ENCODE measurements at regions not wholly inside any gene's neighbourhood (a gene's known extent, or its start where the extent isn't known, plus 50 kb on each side); places are given as distances from the start of the nearest gene placed in this dataset.

DNA sequence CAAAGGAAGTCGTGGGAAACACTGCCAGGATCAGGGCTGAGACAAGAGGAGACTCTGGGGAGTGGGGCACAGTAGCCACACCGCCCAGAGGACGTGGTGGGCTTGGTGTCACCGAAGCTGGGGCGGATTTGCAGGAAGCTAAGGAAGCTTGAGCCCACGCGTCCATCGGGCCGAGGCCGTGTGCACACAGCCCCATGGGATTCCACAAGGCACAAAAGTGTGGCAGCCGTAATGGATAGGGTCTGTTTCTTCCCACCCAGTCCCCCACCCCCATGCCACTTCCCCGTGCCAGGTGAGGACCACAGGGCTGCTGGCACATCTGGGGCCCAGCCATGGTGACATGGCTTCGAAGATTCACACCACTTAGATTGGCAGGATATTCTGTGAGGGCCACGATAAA is 153.2 kb upstream of the SPACA7 start:
- no peak for DNase-seq (ENCODE audit: low spot score)

DNA sequence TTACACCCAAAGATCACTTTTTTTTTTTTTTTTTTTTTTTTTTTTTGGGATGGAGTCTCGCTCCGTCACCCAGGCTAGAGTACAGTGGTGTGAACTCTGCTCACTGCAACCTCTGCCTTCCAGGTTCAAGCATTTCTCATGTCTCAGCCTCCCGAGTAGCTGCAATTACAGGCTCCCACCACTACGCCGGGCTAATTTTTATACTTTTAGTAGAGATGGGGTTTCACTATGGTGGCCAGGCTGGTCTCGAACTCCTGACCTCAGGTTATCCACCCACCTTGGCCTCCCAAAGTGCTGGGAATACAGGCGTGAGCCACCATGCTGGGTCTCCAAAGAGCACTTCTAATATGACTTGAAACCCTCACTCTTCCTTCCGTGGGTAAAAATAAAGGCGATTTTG is 152.2 kb upstream of the SPACA7 start:
- peak; percentile 17 for DNase-seq (ENCODE audit: low spot score)

DNA sequence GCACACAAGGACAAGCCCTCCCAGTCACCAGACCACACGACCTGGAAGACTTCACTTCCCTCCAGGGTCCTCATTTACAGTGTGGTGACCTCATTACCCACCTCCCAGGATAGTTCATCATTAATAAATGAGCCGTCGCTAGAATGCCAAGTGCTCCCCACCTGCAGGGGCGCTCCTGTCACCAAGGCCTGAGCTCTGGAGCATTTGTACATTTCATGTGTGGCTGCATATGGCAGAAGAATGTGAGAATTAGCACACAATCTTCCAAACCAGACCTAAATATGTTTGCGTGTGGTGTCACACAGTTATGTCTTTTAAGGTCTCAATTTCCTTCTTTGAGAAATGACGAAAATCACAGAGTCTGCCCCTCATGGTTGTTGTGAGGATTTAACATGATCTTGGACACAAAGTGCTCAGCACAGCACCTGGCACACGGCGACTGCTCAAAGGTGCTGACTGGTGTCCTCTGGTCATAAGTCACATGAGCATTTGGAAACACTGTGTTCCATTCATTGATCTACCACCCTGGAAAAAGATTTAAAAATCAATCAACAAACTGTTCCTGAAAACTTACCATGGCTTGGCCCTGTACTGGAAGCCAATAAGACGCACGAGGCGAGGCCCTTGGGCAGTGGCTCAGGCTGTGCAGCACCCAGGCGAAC is 150.6 kb upstream of the SPACA7 start:
- DNase-seq (ENCODE audit: low spot score): peak; percentile 12

DNA sequence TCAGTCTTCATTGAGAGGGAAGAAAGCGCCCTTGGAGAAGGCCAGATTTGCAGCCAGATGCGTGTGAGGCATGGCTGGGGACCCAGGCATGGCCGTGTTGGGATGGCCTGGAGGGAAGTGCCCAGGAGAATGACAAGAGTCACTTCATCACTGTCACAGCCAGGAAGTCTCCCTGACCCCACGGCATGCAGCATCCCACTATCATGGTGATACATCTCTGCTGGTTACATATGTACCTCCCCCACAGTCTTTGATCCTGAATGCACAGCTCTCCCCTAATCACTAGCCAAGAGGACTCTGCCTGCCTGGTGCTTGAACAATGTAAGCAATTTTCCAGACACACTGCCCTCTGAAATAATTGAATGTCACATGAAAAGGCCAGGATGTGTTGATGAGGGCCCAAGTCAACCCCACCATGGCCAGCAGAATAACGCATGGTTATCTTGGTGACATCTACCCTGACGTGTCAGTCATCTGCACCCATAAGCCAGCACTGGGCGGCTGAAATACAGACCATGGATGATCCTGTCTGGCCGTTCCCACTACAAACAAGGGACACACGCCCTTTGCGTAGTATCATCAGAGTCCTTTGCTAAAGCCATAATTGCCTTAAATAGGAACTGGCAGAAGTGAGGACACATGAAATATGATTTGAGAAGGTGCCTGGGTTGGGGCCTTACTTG is 149.7 kb upstream of the SPACA7 start:
- DNase-seq (ENCODE audit: low spot score): no peak

DNA sequence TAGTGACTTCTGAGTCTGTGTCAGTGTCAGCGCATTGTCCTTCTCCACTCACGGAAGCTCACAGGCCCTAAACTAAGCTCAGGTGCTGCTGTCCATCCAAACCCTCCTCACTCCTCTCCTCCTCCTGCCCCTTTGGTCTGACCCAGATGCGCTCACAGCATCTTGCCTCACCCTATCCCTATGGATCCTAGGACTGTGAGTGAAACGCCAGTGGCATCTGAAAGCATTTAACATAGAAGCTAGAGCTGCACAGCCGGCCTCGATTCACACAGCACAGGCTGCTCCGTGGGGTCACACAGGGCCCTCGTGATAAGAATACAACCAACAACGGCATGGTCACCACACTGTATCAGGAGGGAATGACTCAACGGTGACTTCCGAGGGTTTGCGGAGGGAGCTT is 149.1 kb upstream of the SPACA7 start:
- no peak for DNase-seq (ENCODE audit: low spot score)

DNA sequence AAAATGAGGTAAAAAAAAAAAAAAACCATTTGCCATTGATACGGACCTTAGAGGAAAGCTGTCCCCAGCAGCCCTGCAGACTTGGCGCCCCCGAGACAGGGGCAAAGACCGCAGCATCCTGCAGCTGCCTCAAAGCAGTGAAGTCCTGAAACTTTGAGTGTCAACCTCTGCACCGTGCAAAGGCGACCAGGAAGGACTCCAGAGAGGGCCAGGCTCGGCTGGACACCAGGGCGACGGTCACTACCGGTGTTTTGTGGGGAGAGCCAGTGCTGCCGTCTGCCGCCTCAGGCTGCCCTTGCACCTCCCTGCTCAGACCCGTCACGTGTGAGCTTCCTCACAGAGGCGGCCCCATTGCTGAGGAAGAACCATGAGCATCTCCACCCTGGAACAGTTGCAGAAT is 146.7 kb upstream of the SPACA7 start:
- no peak for DNase-seq (ENCODE audit: low spot score)

DNA sequence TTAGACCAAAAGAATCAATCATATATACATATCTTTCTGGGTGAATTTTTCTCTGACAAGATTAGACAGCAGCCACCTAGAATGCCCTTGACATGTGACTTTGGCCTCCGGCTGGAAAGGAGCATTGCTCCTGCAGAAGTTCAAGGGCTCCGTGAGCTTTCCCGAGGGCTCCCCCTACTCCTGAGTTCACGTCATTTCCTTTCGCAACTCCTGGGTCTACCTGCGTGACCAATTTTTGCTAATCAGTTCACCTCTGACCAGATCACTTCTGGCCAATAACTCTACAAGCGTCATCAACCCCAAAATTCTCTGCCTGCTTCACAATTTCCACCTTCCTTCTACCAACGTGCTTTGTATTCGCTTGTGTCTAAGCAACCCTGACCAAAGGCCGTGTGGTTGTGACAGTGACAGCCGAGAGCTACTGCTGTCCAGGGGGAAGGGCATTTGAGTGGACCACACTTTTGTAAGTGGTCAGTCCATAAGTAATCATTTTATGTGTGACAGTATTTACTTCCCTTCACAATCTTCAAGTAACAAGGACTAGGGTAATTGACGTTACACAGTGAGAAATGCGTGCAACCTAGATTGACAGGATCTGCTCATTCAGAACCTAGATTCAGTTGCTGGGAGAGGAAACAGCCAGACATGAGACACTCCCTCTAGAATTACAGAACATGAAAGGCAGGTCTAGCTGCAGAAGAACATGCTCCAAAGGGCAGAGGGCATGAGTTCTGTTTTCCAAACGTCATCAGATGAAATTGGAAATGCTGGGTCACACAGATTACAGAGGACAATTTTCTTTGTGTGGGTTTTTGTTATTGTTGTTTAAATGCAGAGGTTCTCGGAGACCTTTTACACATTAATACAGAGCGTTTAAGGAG is 145.9 kb upstream of the SPACA7 start:
- DNase-seq (ENCODE audit: low spot score): no peak

DNA sequence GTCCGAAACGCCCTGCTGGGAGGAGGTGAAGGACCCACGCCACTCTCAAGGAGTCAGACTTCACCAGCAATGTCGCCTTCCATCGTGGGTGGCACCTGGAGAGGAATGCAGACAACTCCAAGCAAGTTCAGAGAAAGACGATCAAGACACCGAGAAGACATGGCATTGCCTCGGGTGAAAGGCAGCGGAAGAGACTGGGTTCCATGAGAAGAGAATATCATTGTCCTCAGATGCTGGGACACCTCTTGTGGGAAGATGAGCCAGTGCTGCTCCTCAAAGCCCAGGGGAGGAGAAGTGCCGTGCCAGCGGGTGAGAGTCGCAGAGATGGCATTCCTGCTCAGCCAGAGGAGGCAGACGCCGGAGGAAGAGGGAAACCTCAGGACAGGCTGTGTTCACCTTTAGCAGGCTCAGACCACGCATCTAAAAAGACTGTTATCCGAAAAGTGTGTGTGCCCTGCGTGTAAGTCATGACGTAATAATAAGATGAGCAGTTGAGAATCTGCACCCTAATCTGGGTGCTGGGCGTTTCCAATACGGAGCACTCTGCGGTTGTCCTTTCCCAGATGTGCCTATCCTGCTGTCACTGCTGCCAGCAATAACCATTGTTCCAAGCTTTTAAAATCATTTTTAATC is 144.6 kb upstream of the SPACA7 start:
- no peak for DNase-seq (ENCODE audit: low spot score)

DNA sequence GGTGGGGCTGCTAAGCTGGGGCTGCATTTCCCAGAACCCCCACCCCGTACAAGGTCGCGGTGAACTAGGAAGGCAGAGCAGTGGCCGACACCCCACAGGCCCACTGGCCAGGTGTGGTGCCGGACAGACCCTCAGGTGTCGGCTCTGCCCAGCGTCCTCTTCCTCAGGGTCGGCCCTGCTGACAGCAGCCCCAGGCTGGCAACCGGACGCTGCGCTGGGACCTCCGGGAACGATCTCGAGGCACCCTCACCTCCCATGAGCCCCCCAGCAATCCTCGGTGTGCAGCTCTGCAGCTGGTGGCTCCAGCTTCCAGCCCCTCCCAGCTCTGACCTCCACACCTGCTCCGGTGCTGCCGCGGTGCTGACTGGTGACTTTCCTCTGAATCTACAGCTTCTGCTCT is 142.9 kb upstream of the SPACA7 start:
- DNase-seq (ENCODE audit: low spot score): no peak

DNA sequence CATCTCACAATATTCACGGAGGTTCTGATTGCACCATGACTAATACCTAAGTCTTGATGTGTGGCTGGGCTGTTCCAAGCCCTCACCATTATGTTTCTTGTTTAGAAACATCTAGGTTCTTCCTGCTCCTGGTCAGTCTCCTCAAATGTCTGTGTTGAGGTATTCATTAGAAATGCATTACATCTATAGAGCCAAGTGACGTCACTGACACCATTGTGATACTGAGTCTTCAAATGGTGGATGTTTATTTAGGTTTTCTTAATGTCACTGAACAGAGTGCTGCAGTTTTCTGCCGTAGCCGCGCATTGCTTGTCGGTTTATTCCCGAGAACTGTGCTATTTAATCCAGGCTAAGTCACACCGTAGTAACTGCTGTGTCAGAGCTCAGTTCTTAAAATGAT is 142.4 kb upstream of the SPACA7 start:
- no peak for DNase-seq (ENCODE audit: low spot score)

DNA sequence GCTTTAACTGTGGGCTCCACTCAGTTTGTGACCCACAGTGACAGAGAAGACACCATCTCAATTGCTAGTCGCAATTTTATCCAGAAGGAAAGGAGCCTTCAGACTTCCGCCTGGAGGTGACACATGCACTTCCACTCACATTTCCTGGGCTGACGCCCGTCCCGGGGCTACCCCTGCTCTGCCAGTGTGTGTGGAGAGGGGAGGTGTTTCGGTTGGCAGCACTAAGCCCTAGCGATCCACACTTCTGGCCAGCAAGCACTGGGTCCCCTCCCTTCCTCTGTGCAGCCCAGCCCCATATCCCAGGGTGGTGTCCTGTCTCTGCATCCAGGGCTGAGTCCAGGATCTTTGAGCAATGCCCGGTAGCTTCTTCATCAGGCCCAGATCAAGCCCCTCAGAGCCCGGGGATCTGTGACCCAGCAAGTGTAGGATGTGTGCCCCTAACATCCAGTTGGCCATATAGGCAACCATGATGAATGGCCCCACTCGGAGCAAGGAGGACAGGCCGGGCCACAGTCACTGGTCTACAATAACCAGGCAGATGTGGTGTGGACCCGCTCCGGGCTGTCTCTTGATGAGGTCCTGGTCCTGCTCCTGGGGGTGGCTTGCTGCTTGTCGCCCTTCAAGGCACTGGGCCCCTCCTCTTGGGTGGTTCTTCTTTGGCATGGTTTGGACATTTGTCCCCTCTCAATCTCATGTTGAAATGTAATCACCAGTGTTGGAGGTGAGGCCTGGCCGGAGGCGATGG is 141.9 kb upstream of the SPACA7 start:
- no peak for DNase-seq (ENCODE audit: low spot score)

DNA sequence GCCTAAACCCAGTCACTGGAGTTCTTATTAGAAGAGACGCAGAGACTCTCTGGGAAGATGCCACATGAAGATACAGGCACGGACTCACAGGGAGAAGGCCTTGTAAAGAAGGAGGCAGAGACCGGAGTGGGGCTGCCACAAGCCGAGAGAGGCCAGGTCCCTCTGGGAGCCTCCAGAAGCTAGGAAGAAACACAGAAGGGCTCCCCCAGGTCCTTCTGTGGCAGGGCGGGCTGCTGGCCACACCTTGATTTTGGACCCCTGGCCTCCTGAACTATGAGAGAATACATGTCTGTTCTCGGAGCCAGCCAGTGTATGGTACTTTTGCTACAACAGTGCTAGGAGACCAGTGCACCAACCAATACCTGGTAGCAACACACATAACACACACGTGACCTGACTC is 140.1 kb upstream of the SPACA7 start:
- DNase-seq (ENCODE audit: low spot score): no peak

DNA sequence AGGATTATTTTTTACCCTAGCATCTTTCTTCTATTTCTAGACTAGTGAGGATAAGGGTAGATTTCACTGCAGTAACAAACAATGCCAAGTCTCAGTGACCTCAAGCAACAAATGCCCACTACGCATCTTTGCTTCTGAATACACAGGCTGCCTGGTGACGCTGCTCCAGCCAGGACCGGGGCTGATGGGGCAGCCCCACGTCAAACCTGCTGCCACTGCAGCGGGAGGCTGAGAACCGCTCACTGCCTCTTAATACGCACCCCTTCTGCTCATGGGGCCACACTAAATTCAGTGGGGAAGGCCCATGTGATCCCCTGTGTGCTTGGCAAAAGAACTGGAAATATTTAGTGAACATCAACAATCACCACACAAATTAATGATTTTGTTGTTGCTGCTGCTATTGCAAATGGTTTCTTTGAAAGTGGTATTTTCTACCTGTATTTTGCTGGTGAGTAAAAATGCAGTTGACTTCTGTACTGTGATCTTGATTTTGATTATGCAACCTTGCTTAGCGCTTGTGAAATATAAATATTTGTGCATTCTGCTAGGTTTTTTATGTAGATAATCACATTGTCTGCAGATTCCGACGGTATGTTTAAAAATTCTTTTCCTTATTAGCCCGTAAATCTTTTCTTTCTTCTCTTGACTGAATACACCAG is 139.5 kb upstream of the SPACA7 start:
- no peak for DNase-seq (ENCODE audit: low spot score)

DNA sequence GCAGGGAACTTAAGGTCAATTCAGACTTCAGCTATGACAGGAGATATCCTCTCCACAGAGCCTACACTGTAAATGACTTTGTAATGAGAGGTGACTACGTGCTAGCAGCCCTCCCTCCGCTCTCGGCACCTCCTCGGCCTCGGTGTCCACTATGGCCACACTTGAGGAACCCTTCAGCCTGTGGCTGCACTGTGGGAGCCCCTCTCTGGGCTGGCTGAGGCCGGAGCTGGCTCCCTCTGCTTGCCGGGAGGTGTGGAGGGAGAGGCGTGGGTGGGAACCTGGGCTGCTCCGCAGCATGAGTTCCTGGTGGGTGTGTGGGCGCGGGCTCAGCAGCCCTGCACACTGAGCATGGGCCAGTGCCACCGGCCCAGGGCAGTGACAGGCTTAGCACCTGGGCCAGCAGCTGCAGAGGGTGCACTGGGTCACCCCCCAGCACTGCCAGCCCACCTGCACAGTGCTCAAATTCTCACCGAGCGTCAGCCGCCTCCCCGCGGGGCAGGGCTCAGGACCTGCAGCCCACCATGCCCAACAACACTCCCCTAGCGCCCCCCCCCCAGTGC is 137.6 kb upstream of the SPACA7 start:
- no peak for DNase-seq (ENCODE audit: low spot score)

DNA sequence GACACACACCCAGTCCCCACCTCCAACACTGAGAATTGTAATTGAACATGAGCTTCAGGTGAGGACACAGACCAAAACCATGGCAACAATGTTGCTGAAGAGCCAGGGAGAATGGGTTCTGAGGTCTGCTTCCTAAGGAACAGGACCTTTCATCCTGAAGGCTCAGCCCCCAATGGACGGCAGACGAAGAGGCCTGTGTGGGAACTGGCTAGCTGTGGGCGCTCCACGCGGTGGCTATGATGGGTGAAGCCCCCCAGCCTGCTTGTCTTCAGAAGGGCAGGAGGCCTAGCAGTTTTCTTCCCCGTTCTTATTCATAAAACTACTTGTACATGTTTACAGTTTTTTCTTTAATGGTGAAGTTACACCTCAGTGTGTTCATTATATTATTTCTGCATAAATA is 136.1 kb upstream of the SPACA7 start:
- no peak for DNase-seq (ENCODE audit: low spot score)

DNA sequence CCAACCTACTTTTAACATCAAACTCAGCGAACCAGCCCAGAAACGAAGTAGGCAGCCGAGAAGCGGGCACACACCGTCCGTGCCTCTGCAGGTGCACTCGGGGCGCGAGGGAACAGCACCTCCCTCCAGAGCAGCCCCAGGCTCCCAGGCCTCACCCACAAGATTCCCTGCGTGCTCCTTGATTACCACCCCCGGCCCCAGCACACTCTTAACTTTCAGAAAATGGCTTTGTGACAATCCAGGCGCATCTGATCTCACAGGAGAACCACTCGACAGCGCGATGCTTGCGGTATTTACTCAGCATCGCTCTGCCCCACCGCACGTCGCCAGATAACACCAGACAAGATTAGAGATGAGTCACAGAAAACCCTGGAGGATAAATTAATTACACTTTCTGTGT is 134.9 kb upstream of the SPACA7 start:
- no peak for DNase-seq (ENCODE audit: low spot score)

DNA sequence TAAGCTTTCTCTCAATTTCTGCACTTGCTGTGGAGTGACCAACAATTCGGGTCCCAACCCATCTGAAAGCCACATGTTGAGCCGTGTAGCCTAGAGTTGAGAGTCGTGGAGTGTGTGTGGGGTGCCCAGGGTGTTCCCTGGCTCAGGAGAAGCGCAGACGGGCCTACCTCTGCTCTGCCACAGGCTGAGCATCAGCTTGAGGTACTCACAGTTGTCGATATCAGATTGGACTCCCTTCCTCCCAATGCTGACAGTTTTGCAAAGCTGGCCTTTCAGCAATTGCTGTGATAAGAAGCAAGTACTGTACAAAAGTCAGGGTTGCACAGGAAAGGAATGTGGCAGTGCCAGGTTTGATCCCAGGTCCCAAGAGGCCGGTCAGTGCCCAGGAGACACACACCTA is 133.4 kb upstream of the SPACA7 start:
- DNase-seq (ENCODE audit: low spot score): no peak

DNA sequence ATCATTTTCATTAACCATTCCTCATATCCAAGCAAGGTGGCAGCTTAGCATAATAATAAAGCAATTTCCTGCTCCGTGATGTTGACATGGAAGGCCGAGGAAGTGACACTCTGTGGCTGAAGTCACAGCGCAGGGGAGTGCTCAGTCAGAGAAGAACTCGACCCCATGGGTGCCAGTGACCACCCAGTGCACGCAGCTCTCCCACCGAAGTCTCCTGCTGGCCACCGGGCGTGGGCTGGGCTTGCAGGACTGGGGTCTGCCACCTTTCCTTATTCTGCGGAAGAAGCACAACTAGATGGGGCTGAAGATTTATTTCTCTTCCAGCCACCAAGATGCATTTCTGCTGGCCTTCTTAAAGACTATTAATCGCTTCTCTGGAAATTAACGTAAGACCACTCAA is 132.1 kb upstream of the SPACA7 start:
- no peak for DNase-seq (ENCODE audit: low spot score)

DNA sequence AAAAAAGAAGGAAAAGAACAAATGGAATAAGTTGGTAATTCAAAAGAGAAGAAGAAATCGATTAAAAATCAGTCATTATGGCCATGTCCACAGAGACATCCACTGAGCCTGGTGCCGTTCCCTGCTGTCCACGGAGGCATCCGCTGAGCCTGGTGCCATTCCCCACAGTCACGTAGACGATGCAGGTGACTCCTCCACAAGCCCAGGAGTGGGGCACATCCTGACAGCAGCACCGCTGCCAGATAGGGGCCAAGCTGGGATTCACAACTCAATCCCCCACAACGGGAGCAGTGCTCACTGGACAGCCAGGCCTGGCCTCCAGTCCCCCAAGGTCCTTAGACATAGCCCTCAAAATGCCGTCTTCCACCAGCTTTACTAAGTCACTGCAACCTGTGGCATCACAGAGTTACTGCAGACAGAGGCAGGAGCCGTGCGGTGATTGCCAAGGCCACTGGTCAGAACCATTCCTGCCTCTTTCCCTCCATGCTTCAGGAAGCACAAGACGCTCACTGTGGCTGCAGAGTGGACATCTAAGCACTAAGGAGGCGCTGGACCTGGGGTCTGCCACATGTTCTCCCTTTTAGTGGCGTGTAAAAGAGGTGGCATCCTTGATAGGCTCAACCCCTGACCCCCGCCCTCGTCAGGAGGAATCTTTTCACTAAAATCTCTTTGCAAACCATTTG is 131.5 kb upstream of the SPACA7 start:
- DNase-seq (ENCODE audit: low spot score): no peak

DNA sequence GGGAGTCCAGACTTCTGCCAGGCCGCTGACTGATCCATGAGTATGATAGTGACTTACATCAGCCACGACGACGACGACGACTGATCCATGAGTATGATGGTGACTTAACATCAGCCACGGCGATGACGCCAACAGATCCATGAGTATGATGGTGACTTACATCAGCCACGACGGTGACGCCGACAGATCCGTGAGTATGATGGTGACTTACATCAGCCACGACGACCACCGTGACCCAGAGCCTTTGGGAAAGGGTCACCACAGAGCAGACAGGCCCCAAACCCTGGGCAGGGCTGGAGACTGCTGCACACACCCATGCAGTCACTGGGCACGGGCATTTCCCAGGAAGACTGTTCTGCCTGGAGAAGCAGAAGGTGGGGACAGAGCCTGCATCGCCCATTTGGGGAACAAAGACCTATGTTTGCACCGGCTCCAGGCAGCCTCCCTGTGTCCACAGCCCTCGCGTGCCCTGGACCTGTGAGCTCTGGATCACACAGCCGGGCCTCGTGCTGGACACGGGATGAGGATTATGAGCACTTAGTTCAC is 130.9 kb upstream of the SPACA7 start:
- no peak for DNase-seq (ENCODE audit: low spot score)

All from HT-29 (cell line).